ENCODE measurements at regions not wholly inside any gene's neighbourhood (a gene's known extent, or its start where the extent isn't known, plus 50 kb on each side); places are given as distances from the start of the nearest gene placed in this dataset.

DNA sequence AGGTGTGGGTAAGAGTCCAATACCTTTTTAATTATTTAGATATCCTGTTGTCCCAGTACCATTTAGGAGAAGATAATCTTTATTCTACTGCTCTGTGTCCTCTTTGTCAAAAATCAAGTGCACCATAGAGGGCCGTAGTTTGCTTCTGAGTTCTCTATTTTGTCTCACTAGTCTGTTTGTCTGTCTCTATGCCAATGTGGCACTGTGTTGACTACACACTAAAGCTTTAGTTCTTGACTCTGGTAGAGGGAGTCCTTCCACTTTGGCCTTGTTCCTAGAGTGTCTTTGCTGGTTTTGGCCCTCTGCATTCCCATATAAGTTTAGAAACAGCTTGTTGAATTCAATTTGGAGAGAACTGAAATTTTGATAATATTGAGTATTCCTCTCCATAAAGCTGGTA, 75.9 kb downstream of the SCGB2B2 start:
- no peaks in the 10 kb centered on the region for H3K9me3 ChIP-seq
- CTCF ChIA-PET, result no interaction called here

DNA sequence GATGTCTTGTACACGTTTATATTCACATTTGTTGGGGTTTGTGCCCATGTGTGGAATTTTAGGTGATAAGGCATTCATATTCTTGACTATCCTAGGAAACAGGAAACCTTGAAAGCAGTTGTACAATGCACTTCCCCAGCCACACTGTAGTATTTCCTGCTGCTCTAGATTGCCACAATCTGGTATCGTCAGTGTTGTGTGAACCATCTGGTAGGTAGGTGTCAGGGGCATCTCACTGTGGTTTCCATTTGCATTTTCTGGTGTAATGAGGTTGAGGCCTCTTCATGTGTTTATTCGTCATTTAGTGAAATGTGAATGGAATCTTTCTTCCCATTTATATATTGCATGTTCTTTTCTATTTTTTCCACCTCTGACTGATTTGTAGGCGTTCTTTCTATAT, 76.6 kb downstream of the SCGB2B2 start:
- H3K79me2 ChIP-seq (ENCODE audit: insufficient read depth), result no peaks in the 10 kb centered on the region
- TF ChIP-seq FOXM1 (IDR thresholded peaks at IDR 0.05; ENCODE audit: low read depth), result no peak
- TF ChIP-seq SMC3 (IDR thresholded peaks at IDR 0.05; ENCODE audit: low read depth, low read length), result no peak
- TF ChIP-seq ELF1 (IDR thresholded peaks at IDR 0.05), result no peak
- TF ChIP-seq RCOR1 (IDR thresholded peaks at IDR 0.05; ENCODE audit: low read length), result no peak
- no peak for TF ChIP-seq FOXJ3 (CRISPR knock-in tag; IDR thresholded peaks at IDR 0.05)
- TF ChIP-seq TCF12 (IDR thresholded peaks at IDR 0.05), result no peak
- TF ChIP-seq RFX5 (IDR thresholded peaks at IDR 0.05; ENCODE audit: low read length), result no peak
- no peak for TF ChIP-seq SIN3A (IDR thresholded peaks at IDR 0.05; ENCODE audit: borderline replicate concordance, low read depth, low read length)
- TF ChIP-seq YY1 (IDR thresholded peaks at IDR 0.05; ENCODE audit: low read depth), result no peak
- TF ChIP-seq, protein P1, sequence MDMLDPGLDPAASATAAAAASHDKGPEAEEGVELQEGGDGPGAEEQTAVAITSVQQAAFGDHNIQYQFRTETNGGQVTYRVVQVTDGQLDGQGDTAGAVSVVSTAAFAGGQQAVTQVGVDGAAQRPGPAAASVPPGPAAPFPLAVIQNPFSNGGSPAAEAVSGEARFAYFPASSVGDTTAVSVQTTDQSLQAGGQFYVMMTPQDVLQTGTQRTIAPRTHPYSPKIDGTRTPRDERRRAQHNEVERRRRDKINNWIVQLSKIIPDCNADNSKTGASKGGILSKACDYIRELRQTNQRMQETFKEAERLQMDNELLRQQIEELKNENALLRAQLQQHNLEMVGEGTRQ (IDR thresholded peaks at IDR 0.05; ENCODE audit: borderline replicate concordance, low read depth, low read length), result no peak
- no peaks in the 10 kb centered on the region for H3F3A ChIP-seq (replicated peaks; ENCODE audit: insufficient read depth)
- CTCF ChIA-PET, result no interaction called here
- H3K4me3 ChIP-seq (ENCODE audit: low read depth in 2 of 2, low read length in 1 of 2), result no peak overlapping the region
- no peaks in the 10 kb centered on the region for H3K9me2 ChIP-seq
- no peak for DNase-seq
- H2AFZ ChIP-seq (ENCODE audit: low read depth), result no peak overlapping the region
- no peaks in the 10 kb centered on the region; a peak in 1 of 4 replicates for H3K4me1 ChIP-seq (ENCODE audit: control insufficient read depth in 1 of 2, insufficient read depth in 2 of 2, low read depth in 1 of 2, low read length in 1 of 2)
- H3K27ac ChIP-seq (ENCODE audit: low read depth in 2 of 2, low read length in 1 of 2), result no peak overlapping the region
- H4K20me1 ChIP-seq (ENCODE audit: insufficient read depth), result no peaks in the 10 kb centered on the region
- no peaks in the 10 kb centered on the region for H3K9me3 ChIP-seq
- H3K4me2 ChIP-seq, result no peak overlapping the region
- H3K36me3 ChIP-seq (replicated peaks in 1 of 2; ENCODE audit: control insufficient read depth in 1 of 2, insufficient read depth in 2 of 2, low read length in 1 of 2), result no peaks in the 10 kb centered on the region
- POLR2A ChIA-PET, result no interaction called here
- WGBS (ENCODE audit: low lambda C conversion rate), result 25% methylated on average over 4 of the region's 4 CpGs
- H3K27me3 ChIP-seq (ENCODE audit: insufficient read depth), result no peaks in the 10 kb centered on the region
- no peak overlapping the region for H3K9ac ChIP-seq

More for the DNA sequence above, 75.9 kb downstream of the SCGB2B2 start:
- Histone ChIP-seq H3K4me2 (no peak overlapping the region), H3K4me1 (ENCODE audit: control insufficient read depth in 1 of 2, insufficient read depth in 2 of 2, low read depth in 1 of 2, low read length in 1 of 2) (no peaks in the 10 kb centered on the region; a peak in 1 of 4 replicates), H3K9me2 (no peaks in the 10 kb centered on the region), H2AFZ (ENCODE audit: low read depth) (no peak overlapping the region), H3K27ac (ENCODE audit: low read depth in 2 of 2, low read length in 1 of 2) (no peak overlapping the region), H3K4me3 (ENCODE audit: low read depth in 2 of 2, low read length in 1 of 2) (no peak overlapping the region), H3K27me3 (ENCODE audit: insufficient read depth) (no peaks in the 10 kb centered on the region), H3K79me2 (ENCODE audit: insufficient read depth) (no peaks in the 10 kb centered on the region), H3K36me3 (replicated peaks in 1 of 2; ENCODE audit: control insufficient read depth in 1 of 2, insufficient read depth in 2 of 2, low read length in 1 of 2) (no peaks in the 10 kb centered on the region), H3K9ac (no peak overlapping the region), H3F3A (replicated peaks; ENCODE audit: insufficient read depth) (no peaks in the 10 kb centered on the region), H4K20me1 (ENCODE audit: insufficient read depth) (no peaks in the 10 kb centered on the region)
- DNase-seq, result no peak
- 17% methylated on average over 1 of the region's 1 CpG for WGBS (ENCODE audit: low lambda C conversion rate)
- POLR2A ChIA-PET, result no interaction called here
- TF ChIP-seq, protein P2, sequence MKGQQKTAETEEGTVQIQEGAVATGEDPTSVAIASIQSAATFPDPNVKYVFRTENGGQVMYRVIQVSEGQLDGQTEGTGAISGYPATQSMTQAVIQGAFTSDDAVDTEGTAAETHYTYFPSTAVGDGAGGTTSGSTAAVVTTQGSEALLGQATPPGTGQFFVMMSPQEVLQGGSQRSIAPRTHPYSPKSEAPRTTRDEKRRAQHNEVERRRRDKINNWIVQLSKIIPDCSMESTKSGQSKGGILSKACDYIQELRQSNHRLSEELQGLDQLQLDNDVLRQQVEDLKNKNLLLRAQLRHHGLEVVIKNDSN (IDR thresholded peaks at IDR 0.05; ENCODE audit: borderline replicate concordance, low read depth), result no peak
- TF ChIP-seq SMC3 (IDR thresholded peaks at IDR 0.05; ENCODE audit: low read depth, low read length) (no peak), TAF1 (IDR thresholded peaks at IDR 0.05; ENCODE audit: borderline replicate concordance, low read depth, low read length) (no peak), RXRA (IDR thresholded peaks at IDR 0.05; ENCODE audit: borderline replicate concordance, low read depth) (no peak), MXI1 (IDR thresholded peaks at IDR 0.05; ENCODE audit: low read depth, low read length) (no peak), RFX5 (IDR thresholded peaks at IDR 0.05; ENCODE audit: low read length) (no peak), EZH2phosphoT487 (IDR thresholded peaks at IDR 0.05; ENCODE audit: borderline replicate concordance, low read depth) (no peak), GABPA (IDR thresholded peaks at IDR 0.05; ENCODE audit: low read depth) (no peak), POLR2AphosphoS5 (IDR thresholded peaks at IDR 0.05; ENCODE audit: low read depth, low read length) (no peak), SIN3A (IDR thresholded peaks at IDR 0.05; ENCODE audit: borderline replicate concordance, low read depth, low read length) (no peak), JUND (IDR thresholded peaks at IDR 0.05) (no peak)
- TF ChIP-seq, protein P3, sequence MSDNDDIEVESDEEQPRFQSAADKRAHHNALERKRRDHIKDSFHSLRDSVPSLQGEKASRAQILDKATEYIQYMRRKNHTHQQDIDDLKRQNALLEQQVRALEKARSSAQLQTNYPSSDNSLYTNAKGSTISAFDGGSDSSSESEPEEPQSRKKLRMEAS (IDR thresholded peaks at IDR 0.05; ENCODE audit: low read depth), result no peak
- TF ChIP-seq, protein P4, sequence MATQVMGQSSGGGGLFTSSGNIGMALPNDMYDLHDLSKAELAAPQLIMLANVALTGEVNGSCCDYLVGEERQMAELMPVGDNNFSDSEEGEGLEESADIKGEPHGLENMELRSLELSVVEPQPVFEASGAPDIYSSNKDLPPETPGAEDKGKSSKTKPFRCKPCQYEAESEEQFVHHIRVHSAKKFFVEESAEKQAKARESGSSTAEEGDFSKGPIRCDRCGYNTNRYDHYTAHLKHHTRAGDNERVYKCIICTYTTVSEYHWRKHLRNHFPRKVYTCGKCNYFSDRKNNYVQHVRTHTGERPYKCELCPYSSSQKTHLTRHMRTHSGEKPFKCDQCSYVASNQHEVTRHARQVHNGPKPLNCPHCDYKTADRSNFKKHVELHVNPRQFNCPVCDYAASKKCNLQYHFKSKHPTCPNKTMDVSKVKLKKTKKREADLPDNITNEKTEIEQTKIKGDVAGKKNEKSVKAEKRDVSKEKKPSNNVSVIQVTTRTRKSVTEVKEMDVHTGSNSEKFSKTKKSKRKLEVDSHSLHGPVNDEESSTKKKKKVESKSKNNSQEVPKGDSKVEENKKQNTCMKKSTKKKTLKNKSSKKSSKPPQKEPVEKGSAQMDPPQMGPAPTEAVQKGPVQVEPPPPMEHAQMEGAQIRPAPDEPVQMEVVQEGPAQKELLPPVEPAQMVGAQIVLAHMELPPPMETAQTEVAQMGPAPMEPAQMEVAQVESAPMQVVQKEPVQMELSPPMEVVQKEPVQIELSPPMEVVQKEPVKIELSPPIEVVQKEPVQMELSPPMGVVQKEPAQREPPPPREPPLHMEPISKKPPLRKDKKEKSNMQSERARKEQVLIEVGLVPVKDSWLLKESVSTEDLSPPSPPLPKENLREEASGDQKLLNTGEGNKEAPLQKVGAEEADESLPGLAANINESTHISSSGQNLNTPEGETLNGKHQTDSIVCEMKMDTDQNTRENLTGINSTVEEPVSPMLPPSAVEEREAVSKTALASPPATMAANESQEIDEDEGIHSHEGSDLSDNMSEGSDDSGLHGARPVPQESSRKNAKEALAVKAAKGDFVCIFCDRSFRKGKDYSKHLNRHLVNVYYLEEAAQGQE (IDR thresholded peaks at IDR 0.05; ENCODE audit: low read depth, low read length), result no peak
- TF ChIP-seq, protein P5, sequence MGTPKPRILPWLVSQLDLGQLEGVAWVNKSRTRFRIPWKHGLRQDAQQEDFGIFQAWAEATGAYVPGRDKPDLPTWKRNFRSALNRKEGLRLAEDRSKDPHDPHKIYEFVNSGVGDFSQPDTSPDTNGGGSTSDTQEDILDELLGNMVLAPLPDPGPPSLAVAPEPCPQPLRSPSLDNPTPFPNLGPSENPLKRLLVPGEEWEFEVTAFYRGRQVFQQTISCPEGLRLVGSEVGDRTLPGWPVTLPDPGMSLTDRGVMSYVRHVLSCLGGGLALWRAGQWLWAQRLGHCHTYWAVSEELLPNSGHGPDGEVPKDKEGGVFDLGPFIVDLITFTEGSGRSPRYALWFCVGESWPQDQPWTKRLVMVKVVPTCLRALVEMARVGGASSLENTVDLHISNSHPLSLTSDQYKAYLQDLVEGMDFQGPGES (IDR thresholded peaks at IDR 0.05; ENCODE audit: low read depth, low read length), result no peak
